SKM-1 (cell line): ENCODE measurements at regions not wholly inside any gene's neighbourhood (a gene's known extent, or its start where the extent isn't known, plus 50 kb on each side); places are given as distances from the start of the nearest gene placed in this dataset.

Experiments used
- DNase-seq: peaks from one replicate; lab custom pipeline; 2025; ENCODE audit not compliant: unreplicated experiment; lab: John Stamatoyannopoulos, UW

DNA sequence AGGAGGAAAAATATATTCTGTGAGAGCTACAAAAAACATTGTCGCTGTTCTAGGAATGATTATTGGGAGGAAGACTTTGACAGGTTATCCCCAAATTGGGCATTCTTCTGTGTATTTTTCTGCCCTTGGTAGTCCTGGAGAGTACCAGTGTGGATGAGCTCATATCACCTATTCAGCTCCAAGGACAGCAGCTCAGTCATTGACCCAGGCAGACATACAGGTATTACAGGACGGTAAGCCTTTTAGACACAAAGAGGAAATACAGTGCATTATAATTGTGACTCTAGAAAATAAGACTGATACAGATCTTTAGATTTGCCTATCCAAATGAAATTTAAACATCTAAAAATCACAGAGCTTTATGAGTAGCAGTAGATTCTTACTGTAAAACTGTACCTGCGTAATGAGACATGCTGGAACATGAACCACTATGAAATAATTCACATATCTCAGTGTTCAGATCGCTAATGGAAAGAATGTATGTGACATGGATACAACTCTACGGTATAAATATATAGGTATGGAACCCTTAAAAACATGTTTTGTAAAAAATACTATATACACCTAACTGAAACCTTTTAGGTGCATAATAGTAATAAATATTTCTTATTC lies 56.0 kb downstream of the PLK2 start:
- DNase-seq, result no peak

DNA sequence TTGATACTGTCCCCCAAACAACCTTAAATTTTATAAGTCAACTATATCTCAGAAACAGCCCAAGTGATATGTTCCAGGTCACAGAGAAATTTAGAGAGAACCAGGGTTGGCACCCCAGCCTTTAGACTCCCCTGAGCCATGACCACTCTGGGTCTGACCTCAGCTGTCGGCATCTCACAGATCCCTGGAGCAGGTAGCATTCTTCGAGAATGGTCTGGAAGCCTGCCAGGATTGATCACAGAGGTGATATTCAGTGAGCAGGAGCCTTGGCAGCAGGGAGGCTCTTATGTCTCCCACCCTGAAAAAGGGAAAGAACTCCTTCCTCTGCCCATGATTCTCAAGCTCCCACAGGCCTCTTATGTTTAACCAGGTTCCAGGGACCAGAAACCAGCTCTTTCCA lies 58.2 kb downstream of the PLK2 start:
- DNase-seq, result no peak

DNA sequence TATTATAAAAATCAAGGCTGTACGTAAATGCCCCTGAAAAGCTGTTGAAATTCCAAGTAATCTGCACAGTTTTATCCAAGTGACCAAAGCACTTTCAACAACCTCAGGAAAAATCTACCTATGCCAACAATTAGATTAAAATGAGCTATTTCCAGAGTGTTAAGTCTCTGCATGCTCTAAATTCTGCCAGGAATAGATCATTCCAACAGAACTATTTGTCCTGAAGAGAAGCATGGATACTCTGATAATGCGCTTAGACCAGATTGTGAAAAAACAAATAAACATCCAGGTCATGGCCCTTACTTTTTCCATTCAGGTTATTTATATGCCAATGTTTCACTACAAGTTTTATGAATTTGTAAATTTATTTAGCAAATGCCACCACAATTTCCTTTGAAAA lies 59.1 kb downstream of the PLK2 start:
- DNase-seq, result no peak

DNA sequence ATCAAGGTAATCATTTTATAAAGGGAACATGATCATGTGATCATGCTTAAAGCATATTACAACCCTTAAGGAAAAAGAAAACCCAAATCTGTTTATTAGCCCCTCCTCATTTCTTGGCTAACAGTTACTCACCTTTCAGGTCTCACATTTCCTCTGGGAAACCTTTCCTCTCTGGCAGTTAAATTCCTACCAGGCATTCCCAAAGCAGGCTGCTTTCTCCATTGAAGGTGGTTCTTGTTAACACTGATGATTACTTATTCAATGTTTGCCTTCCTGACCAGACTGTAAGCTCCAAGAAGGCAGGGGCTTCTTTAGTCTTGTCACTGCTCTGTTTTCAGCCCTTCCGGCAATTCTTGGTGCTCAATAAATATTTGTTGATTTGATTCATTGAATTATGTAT lies 59.9 kb downstream of the PLK2 start:
- no peak for DNase-seq

DNA sequence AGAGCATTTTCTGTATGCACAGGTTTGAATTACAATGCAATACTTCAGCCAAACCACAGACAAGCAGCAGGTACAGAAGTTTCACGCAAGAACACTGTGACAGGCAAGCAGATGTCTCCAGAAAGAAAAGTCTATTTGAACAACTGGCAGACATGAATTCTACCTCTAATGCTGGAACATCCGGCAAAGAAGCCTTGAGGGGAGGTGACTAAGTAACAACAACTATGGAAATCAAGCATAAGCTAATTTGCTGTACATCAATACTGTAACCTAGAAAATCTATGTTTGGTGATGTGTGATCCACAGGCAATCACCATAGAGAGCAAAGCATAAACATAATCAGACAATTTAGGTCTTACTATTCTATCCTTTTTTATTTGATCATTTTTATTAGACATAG lies 65.5 kb downstream of the PLK2 start:
- no peak for DNase-seq

DNA sequence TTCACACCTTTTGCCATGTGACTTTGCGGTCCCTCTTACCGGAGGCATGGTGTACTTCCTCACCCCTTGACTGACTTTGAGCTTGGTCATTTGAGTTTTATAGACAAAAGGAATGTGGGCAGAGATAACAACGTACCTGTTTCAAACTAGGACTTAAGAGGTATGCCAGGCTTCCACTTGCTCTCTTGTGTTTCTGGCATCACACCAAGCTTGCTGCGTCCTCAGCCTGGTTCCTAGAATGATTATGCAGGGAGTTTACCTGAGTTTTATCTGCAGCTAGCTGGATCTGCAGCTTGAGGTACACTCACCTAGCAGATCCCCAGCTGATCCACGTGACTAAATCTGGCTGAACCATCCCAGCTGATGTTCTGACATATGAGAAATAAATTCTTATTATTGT lies 66.2 kb downstream of the PLK2 start:
- DNase-seq, result no peak

DNA sequence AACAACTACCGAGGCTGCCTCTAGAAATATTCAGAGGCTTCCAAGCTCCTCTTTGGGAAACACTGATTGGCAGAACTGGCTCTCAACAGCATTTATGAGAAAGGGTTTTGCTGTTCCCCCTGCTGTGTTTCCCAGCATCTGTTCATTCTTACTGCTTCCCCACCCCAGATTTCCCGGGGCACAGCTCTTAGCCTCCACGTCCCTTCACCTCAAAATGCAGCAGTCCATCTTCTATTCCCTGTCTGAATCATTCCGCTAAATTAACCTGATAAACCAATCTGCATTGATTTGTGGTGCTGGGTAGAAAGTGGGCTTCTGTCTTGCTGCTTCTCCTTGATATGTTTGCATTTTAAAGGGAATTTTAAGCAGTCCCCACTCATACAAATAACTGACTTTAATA lies 67.4 kb downstream of the PLK2 start:
- no peak for DNase-seq

DNA sequence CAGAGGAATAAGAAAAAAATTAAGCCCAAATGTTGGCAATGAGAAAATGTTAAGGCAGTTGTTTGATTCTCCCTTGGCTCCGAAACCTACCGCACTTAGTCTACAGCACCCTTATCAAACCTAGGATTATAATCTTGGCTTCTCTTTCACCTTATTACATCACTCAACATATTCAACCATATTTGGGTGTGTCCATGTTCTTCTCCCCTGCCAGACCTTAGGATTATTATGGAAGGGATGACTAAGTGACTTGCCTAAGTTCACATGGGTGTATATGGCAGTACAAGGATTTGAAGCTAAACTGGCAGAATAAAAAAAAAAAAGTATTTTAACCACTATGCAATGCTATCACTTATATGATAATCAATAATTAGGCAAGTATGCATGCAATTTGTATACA lies 76.4 kb downstream of the PLK2 start:
- no peak for DNase-seq

DNA sequence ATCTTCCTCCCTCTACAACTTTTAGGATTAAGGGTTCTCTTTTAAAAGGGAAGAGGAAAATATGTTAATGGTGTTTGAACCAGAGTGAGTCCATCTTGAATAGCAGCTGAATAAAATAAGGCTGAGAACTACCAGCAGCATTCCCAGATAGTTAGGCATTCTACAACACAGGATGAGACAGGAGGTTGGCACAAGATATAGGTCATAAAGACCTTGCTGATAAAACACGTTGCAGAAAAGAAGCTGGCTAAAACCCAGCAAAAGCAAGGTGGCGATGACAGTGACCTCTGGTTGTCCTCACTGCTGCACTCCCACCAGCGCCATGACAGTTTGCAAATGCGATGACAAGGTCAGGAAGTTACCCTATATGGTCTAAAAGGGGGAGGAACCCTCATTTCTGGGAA lies 77.8 kb downstream of the PLK2 start:
- no peak for DNase-seq

DNA sequence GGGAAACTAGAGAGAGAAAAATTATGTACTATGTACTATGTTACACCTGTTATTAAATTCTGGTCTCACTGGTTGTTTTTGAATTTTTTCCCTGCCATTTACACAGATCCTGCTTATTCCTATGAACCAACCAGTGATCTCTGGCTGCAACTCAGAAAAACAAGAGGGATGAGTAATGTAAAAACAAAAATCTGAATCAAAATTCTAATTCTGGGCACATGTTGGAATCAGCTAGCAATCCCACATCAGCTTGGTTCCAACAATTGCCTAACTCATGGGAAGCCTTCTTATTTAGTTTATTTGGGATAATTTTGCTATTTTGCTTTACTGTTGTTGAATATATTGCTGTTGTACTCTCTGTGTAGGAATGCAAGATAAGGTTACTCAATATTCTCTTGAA lies 78.3 kb downstream of the PLK2 start:
- no peak for DNase-seq

- DNase-seq, result no peak
Measured at GRCh38 chr5:58380655-58381054, 79.2 kb downstream of the PLK2 start.

GRCh38 chr5:58378613-58379390 lies 81.1 kb downstream of the PLK2 start:
- DNase-seq, result no peak

- no peak for DNase-seq
Measured at GRCh38 chr5:58370606-58371005, 89.3 kb downstream of the PLK2 start.

DNA sequence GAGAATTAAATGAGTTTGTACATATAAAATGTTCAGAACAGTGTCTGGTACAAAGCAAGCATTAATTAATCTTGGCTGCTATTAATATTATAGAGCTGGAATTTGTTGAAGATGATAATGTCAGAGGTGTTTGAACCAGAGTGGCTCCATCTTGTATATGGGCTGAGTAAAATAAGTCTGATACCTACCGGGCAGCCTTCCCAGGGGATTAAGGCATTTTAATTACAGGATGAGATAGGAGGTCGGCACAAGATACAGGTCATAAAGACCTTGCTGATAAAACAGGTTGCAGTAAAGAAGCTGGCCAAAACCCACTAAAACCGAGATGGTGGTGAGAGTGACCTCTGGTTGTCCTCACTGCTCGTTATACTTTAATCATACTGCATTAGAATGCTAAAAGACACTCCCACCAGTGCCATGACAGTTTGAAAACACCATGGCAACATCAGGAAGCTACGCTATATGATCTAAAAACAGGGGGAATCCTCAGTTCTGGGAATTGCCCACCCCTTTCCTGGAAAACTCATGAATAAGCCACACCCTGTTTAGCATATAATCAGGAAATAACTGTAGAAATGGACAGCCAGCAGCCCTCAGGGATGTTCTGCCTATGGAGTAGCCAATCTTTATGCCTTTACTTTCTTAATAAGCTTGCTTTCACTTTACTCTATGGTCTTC lies 90.2 kb downstream of the PLK2 start:
- no peak for DNase-seq

DNA sequence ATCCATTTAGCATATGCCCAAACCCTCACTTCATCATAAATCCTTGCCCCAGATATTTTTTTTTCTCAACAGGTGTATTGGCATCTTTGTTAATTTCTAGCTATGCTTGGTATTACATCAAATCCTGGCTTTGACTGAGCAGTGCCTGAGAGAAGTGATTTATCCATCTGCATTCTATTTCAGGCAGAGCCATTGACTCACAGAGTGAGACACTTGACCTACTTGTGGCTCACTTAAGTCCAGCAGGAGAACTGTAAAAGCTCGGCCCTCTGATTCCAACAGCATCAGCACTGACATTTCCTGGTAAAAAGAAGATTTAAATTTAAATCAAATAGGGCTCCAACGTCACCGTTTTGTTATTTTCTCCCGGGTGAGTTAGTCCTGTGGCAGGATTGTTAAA lies 93.4 kb downstream of the PLK2 start:
- DNase-seq, result no peak

DNA sequence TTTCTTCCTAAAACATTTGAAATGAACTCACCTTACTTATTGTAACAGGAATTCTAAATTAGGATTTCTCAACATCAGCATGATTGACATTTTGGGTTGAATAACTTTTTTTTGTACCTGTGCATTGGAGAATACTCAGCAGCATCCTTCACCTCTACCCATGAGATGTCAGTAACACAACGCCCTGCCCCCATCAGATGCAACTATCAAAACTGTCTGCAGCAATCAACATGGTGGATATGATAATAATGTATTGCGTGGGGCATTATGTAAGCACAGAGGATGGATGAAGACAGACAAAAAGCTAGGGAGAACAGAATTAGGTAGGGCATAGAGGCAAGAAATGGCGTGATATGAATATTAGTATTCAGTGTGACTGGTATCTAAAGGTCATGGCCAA lies 94.1 kb downstream of the PLK2 start:
- DNase-seq, result no peak

GRCh38 chr5:58363461-58364249 lies 96.2 kb downstream of the PLK2 start:
- DNase-seq, result no peak

- DNase-seq, result no peak
Measured at GRCh38 chr5:58362135-58362534, 97.8 kb downstream of the PLK2 start.

- DNase-seq, result no peak
Measured at GRCh38 chr5:58360794-58361193, 99.1 kb downstream of the PLK2 start.

GRCh38 chr5:58359981-58360380 lies 99.9 kb downstream of the PLK2 start:
- DNase-seq, result no peak

DNA sequence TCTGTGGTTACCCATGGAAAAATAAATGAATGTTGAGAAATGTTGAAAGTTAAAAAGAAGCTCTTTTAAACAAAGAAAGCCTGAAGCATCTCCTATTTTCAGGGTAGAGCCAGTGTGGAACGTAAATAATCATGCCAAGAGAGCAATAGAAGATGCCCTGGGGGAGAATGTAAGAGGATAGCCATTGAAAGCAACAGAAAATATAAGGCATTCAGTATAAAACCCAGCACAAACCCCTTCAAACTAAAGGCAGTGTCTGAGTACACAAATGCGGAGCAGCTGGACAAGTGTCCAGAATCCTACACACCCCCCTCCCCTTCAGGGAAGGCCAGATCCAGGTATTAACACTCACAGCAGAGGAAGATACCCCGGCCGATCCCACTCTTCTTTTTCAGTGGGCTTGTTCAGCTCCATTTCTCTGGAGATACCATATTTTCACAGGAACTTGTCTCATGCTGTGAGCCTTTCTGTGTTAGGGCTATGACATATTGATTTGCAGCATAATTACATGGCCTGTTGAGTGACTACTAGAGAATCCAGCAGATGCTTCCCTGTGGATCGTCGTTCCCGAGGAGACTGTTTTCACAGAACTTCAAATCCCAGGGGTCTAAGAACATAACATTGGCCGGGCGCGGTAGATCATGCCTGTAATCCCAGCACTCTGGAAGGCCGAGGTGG lies 101.2 kb downstream of the PLK2 start:
- no peak for DNase-seq
